ENCODE measurements at regions not wholly inside any gene's neighbourhood (a gene's known extent, or its start where the extent isn't known, plus 50 kb on each side); places are given as distances from the start of the nearest gene placed in this dataset.
"Not testable (repeated sequence)": the region's sequence is repeated elsewhere in the genome, so short reads cannot be mapped to it uniquely, and the experiment has no call there.

DNA sequence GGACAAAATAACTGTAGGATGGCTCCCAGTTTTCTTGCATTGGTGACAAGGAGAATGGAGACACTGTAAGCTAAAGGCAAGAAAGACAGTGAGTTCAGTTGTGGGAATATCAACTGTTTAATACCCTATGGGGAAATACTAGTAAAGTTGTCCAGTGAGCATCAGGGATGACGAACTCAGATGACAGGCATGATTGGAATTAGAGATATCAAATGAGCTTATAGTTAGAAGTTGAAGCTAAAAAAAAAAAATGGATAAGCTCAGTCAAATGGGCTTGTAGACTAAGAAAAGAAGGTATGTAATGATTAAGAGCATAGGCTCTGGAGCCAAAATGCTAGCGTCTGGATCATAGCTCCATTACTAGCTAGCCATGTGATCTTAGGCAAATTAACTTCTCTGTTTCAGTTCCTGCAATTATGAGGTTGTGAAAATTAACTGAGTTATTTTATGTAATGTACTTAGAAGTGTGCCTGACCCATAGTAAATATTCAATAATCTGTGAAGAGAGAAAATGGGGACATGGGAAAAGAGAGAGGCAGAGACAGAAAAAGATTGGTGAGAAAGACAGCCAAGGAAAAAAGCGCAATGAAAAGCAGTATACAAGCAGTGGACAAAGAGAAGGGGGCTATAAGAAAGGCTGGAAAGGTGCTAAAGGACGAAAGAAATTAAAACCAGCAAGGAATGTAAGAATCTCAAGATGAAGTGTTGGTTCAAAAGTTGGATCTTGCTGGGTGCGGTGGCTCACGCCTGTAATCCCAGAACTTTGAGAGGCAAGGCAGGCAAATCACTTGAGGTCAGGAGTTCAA lies 95.7 kb upstream of the SLC39A10 start:
- Histone ChIP-seq H3K27me3 (ENCODE audit: control insufficient read depth, insufficient read depth, low read length) (no peaks in the 10 kb centered on the region), H3K4me3 (ENCODE audit: insufficient read depth, low read depth, low read length) (no peak overlapping the region), H3K36me3 (replicated peaks; ENCODE audit: control insufficient read depth, insufficient read depth, low read length) (no peaks in the 10 kb centered on the region)
- DNase-seq: no peak

DNA sequence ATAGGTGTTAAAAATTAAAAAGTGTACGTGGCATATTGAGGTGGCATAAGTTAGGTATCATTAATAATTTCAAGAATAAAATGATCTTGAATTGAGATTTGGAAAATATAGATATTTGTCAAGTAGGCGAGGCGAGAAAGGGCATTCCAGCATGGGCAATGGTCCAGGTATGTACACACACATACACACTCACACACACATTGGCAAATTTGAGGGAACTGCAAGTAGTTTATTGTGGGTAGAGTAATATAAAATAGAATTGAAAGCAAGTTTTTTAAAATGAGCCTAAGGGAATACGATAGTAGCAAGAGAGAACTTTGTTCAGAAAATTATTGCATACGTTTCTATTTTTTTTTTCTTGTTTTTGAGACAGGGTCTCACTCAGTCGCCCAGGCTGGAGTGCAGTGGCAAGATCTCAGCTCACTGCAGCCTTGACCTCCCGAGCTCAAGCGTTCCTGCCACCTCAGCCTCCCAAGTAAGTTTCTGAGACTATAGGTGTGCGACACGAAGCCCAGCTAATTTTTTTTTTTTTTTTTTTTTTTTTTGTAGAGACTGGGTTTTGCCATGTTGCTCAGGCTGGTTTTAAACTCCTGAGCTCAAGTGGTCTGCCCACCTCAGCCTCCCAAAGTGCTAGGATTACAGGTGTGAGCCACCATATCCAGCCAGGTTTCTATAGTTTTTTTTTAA lies 96.7 kb upstream of the SLC39A10 start:
- Histone ChIP-seq H3K36me3 (replicated peaks; ENCODE audit: control insufficient read depth, insufficient read depth, low read length) (no peaks in the 10 kb centered on the region), H3K27me3 (ENCODE audit: control insufficient read depth, insufficient read depth, low read length) (no peaks in the 10 kb centered on the region), H3K4me3 (ENCODE audit: insufficient read depth, low read depth, low read length) (no peak overlapping the region)
- no peak for DNase-seq

DNA sequence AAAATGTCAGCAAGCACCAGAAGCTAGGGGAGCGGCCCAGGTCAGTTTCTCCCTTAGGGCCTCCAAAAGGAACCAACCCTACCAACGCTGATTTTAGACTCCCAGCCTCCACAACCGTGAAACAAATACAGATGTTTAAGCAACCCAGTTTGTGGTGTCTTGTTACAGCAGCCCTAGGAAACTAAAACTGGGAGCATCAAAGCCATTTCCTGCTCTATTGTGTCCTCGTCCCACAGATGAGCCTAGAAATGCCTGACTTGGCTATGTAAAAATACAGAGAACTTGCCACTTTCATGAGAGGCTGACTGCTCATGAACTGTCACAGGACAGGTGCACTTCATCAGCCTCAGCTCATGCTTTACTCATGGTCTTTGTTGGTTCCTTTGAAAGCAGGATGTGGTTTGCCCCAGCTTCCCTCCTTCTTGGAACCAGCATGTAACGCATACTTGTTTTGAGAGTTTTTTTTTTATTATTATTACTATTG lies 97.6 kb upstream of the SLC39A10 start:
- no peak overlapping the region for H3K4me3 ChIP-seq (ENCODE audit: insufficient read depth, low read depth, low read length)
- no peaks in the 10 kb centered on the region for H3K36me3 ChIP-seq (replicated peaks; ENCODE audit: control insufficient read depth, insufficient read depth, low read length)
- no peak for DNase-seq
- H3K27me3 ChIP-seq (ENCODE audit: control insufficient read depth, insufficient read depth, low read length): no peaks in the 10 kb centered on the region

DNA sequence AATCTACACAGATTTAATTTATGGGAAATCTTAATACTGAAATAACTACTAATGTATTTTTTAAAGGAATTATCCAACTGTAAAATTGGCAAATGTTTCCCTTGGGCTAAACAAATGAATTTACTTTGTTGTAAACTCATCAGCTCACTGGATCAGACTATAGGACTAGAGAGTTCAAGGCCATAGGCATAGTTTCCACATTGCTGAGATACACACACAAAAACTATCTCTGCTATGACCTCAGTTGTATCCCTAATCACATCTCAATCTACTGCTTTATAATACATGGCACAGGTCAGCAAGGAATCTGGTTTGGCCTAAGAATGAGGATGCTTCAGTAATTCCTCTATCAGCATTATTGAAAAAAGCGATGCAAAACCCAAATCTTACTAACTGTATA lies 101.1 kb upstream of the SLC39A10 start:
- H3K4me3 ChIP-seq (ENCODE audit: insufficient read depth, low read depth, low read length): no peak overlapping the region
- H3K27me3 ChIP-seq (ENCODE audit: control insufficient read depth, insufficient read depth, low read length): no peaks in the 10 kb centered on the region
- H3K36me3 ChIP-seq (replicated peaks; ENCODE audit: control insufficient read depth, insufficient read depth, low read length): no peaks in the 10 kb centered on the region
- DNase-seq: no peak

DNA sequence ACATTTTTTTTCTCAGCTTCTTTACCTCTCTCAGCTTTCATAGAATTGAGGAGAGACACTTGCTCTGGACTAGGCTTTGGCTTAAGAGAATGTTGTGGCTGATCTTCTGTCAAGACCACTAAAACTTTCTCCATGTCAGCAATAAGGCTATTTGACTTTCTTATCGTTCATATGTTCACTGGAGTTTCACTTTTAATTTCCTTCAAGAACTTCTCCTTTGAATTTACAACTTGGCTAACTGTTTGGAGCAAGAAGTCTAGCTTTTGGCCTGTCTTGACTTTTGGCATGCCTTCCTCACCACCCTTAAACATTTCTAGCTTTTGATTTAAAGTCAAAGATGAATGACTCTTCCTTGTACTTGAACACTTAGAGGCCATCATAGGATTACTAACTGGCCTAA lies 104.4 kb upstream of the SLC39A10 start:
- Histone ChIP-seq H3K27me3 (ENCODE audit: control insufficient read depth, insufficient read depth, low read length) (no peaks in the 10 kb centered on the region), H3K36me3 (replicated peaks; ENCODE audit: control insufficient read depth, insufficient read depth, low read length) (no peaks in the 10 kb centered on the region), H3K4me3 (ENCODE audit: insufficient read depth, low read depth, low read length) (no peak overlapping the region)
- no peak for DNase-seq

DNA sequence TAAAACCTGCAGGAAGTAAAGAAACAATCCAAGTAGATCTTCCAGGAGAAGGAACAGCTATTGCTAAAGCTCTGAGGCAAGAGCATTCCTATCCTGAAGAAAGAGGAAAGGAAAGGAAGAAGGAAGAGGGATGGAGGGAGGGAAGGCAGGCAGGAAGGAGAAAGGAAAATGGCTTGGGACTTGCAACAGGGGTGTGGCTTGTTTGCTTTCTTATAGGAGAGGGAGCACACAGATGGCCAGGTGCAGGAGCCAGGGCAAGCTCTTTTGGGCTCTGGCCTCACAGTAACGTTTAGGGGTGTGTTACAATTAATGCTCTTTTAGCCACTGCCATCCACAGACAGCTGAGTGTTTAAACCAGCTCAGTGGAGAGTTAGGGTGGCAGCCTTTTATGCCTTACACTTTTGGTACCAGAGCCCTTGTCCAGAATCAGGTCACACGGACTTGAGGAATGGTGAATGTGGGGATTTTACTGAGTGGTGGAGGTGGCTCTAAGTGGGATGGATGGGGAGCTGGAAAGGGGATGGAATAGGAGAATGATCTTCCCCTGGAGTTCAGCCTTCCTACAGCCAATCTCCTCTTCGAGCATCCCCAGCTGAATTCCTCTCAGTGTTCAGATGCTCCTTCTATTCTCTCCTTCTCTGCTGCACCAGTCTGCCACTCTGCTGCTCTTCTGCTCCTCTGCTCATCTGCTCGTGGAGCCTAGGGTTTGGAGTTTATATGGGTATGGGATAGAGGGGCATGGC lies 108.7 kb upstream of the SLC39A10 start:
- Histone ChIP-seq H3K27me3 (ENCODE audit: control insufficient read depth, insufficient read depth, low read length) (no peaks in the 10 kb centered on the region), H3K4me3 (ENCODE audit: insufficient read depth, low read depth, low read length) (no peak overlapping the region), H3K36me3 (replicated peaks; ENCODE audit: control insufficient read depth, insufficient read depth, low read length) (no peaks in the 10 kb centered on the region)
- no peak for DNase-seq

DNA sequence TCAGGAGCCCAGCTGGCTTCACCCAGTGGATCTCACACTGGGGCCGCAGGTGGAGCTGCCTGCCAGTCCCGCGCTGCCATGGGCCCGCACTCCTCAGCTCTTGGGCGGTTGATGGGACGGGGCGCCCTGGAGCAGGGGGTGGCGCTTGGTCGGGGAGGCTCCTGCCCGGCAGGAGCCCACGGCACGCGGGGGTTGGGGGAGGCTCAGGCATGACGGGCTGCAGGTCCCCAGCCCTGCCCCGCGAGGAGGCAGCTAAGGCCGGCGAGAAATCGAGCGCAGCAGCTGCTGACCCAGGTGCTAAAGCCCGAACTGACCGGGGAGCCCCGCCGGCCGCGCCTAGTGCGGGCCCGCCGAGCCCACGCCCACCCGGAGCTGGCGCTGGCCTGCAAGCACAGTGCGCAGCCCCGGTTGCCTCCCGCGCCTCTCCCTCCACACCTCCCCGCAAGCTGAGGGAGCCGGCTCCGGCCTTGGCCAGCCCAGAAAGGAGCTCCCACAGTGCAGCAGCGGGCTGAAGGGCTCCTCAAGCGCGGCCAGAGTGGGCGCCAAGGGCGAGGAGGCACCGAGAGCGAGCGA lies 109.7 kb upstream of the SLC39A10 start:
- not testable (repeated sequence) for DNase-seq; H3K36me3 ChIP-seq (replicated peaks; ENCODE audit: control insufficient read depth, insufficient read depth, low read length); H3K4me3 ChIP-seq (ENCODE audit: insufficient read depth, low read depth, low read length)

DNA sequence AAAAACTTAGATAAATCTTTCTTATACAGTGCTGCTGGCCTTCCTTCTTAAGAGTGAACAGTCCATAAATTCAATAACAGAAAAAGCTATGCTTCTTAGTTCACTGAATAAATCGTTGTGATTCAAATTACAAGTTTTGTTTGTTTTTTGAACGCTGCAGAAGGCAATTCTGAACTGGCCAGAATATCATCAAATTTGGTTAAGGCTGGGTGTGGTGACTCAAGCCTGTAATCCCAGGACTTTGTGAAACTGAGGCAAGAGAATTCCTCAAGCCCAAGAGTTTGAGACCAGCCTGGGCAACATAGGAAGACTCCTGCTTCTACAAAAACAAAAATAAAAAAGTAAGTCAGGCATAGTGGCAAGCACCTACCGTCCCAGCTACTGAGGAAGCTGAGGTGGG lies 111.2 kb upstream of the SLC39A10 start:
- H3K36me3 ChIP-seq (replicated peaks; ENCODE audit: control insufficient read depth, insufficient read depth, low read length): no peaks in the 10 kb centered on the region
- no peak overlapping the region for H3K4me3 ChIP-seq (ENCODE audit: insufficient read depth, low read depth, low read length)
- DNase-seq: no peak
- H3K27me3 ChIP-seq (ENCODE audit: control insufficient read depth, insufficient read depth, low read length): no peaks in the 10 kb centered on the region

More for the DNA sequence above, 109.7 kb upstream of the SLC39A10 start:
- not testable (repeated sequence) for H3K27me3 ChIP-seq (ENCODE audit: control insufficient read depth, insufficient read depth, low read length)

DNA sequence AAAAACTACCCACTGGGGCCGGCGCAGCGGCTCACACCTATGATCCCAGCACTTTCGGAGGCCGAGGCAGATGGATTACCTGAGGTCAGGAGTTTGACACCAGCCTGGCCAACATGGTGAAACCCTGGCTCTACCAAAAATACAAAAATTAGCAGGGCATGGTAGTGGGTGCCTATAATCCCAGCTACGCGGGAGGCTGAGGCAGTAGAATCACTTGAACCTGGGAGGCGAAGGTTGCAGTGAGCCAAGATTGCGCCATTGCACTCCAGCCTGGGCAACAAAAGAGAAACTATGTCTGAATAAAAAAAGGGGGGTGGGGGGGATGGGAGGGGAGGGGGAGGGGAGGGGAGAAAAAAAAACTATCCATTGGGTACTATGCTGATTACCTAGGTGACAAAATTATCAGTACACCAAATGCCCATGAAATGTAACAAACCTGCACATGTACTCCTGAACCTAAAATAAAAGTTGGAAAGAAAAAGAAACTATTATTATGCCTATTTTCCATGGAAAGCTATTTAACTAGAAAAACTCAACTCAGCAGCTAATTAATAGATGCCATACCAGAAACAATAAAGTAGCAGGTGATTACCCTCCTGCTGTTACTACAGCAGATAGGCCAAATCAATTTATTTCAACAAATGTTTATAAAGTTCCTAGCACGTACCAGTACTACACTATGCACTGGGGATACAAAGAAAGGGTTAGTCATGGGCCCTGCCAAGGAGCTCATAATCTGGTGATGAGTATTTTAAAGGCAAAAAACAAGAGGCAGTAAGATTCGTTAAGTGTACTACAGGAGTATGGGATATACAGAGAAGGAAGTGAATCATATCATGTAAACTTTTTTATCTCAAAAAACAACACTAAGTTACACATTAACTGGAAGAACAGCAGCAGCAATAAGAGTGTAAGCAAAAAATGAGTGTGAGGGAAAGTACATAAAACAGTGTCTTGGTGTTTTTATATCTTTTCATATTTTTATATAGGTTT lies 112.8 kb upstream of the SLC39A10 start:
- H3K4me3 ChIP-seq (ENCODE audit: insufficient read depth, low read depth, low read length): no peak overlapping the region
- no peaks in the 10 kb centered on the region for H3K36me3 ChIP-seq (replicated peaks; ENCODE audit: control insufficient read depth, insufficient read depth, low read length)
- no peaks in the 10 kb centered on the region for H3K27me3 ChIP-seq (ENCODE audit: control insufficient read depth, insufficient read depth, low read length)
- DNase-seq: no peak

DNA sequence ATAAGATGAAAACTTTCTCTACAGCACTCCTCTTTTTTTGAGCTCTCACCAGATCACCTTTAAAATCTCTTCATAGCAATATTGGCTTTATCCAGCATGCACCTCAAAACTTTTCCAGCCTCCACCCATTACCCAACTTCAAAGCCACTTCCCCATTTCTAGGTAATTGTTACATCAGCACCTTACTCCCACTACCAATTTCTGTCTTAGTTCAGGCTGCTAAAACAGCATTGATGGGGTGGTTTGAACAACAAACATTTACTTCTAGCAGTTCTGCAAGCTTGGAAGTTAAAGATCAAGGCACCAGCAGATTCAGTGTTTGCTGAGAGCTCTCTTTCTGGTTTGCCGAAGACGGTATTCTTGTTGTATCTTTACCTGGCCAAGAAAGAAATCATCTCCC lies 114.0 kb upstream of the SLC39A10 start:
- DNase-seq: no peak
- H3K27me3 ChIP-seq (ENCODE audit: control insufficient read depth, insufficient read depth, low read length): no peaks in the 10 kb centered on the region
- H3K36me3 ChIP-seq (replicated peaks; ENCODE audit: control insufficient read depth, insufficient read depth, low read length): no peaks in the 10 kb centered on the region
- no peak overlapping the region for H3K4me3 ChIP-seq (ENCODE audit: insufficient read depth, low read depth, low read length)

DNA sequence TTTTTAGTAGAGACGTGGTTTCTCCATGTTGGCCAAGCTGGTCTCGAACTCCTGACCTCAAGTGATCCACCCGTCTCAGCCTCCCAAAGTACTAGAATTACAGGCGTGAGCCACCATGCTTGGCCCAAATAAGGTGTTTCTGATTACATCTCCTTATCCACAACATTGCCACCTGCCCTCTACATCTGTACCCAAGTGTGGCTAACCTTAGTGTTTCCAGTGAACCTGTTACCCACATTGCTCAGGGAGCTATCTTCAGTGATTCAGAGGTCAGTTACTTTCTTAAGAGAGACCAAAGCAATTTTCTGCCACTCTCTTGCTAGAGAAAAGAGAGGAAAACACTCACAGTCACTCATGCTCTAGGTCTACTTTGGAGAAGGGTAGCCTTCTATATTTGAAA lies 115.0 kb upstream of the SLC39A10 start:
- H3K4me3 ChIP-seq (ENCODE audit: insufficient read depth, low read depth, low read length): no peak overlapping the region
- H3K36me3 ChIP-seq (replicated peaks; ENCODE audit: control insufficient read depth, insufficient read depth, low read length): no peaks in the 10 kb centered on the region
- no peak for DNase-seq
- H3K27me3 ChIP-seq (ENCODE audit: control insufficient read depth, insufficient read depth, low read length): no peaks in the 10 kb centered on the region

DNA sequence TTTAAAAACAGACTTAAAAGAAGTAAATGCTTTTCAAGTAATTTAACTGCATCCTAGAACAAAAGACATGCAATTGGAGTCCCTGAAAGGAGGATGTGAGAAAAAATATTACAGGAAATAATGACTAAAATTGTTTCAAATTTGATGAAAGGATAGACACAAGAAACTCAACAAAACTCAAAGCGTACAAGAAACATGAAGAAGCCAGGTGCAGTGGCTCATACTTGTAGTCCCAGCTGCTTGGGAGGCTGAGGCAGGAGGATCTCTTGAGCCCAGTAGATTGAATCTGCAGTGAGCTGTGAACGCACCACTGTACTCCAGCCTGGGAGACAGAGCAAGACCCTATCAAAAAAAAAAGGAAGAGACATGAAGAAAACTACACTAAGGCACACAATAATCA lies 118.1 kb upstream of the SLC39A10 start:
- no peaks in the 10 kb centered on the region for H3K27me3 ChIP-seq (ENCODE audit: control insufficient read depth, insufficient read depth, low read length)
- no peak for DNase-seq

DNA sequence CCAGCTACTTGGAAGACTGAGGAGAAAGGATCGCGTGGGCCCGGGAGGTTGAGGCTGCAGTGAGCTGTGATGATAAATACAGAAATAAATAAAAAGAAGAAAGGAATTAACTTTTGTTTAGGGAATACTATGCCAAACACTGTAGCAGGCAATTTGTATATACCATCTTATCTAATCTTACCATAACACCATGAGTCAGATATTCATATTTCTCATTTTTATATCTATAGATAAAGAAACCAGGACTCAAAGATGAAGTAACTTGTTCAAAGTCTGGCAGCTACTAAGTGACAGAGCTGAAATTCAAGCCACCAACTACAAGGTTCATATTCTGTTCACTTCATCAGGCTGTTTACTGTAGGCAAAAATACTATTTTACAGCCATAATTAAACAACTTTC lies 119.2 kb upstream of the SLC39A10 start:
- no peak overlapping the region for H3K4me3 ChIP-seq (ENCODE audit: insufficient read depth, low read depth, low read length)
- no peaks in the 10 kb centered on the region for H3K27me3 ChIP-seq (ENCODE audit: control insufficient read depth, insufficient read depth, low read length)
- H3K36me3 ChIP-seq (replicated peaks; ENCODE audit: control insufficient read depth, insufficient read depth, low read length): no peaks in the 10 kb centered on the region
- DNase-seq: no peak

More for the DNA sequence above, 118.1 kb upstream of the SLC39A10 start:
- Histone ChIP-seq H3K4me3 (ENCODE audit: insufficient read depth, low read depth, low read length) (no peak overlapping the region), H3K36me3 (replicated peaks; ENCODE audit: control insufficient read depth, insufficient read depth, low read length) (no peaks in the 10 kb centered on the region)

DNA sequence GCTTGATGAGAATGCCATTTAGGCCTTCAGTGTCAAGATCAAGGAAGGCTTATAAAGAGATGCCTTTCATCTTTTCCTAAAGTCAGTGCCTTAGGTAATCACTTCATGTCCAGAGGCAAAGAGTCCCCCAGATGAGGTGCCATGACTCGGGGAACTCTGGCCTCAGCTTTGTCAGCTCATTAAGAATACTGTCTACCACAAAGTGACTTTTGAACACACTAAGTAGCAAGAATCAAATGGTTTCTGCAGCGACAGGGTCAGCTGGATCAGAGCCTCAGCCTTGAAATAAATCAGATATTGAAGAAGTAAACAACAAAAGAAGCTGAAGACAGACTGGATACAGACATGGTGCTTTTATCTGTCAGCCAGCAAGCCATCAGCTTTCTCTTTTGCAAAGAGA lies 120.1 kb upstream of the SLC39A10 start:
- no peaks in the 10 kb centered on the region for H3K27me3 ChIP-seq (ENCODE audit: control insufficient read depth, insufficient read depth, low read length)
- no peak overlapping the region for H3K4me3 ChIP-seq (ENCODE audit: insufficient read depth, low read depth, low read length)
- H3K36me3 ChIP-seq (replicated peaks; ENCODE audit: control insufficient read depth, insufficient read depth, low read length): no peaks in the 10 kb centered on the region
- DNase-seq: no peak
